ENCODE measurements at regions not wholly inside any gene's neighbourhood (a gene's known extent, or its start where the extent isn't known, plus 50 kb on each side); places are given as distances from the start of the nearest gene placed in this dataset.
"Not testable (repeated sequence)": the region's sequence is repeated elsewhere in the genome, so short reads cannot be mapped to it uniquely, and the experiment has no call there.

GRCh38 chr10:46753763-46754162 lies 157.5 kb upstream of the PTPN20 start:
- not testable (repeated sequence) for H3K27me3 Mint-ChIP-seq (ENCODE audit: low read depth, unreplicated experiment); FAIRE-seq

DNA sequence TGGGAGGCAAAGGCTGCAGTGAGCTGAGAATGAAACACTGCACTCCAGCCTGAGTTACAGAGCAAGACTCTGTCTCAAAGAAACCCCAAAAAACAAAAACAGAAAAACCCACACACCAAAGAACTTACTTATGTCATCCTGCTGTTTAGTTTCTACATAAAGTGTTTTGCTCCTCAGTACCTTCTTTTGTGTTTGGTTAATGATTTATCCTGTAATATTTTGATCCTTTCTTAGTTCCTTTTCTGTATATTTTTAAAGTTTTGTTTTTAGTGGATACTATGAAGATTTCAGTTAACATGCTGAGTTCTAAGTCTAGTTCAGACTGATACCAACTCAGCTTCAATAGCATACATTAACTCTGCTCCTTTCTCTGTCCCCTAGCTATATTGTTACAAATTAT lies 149.8 kb upstream of the PTPN20 start:
- H3K4me3 Mint-ChIP-seq (ENCODE audit: unreplicated experiment); H3K9ac ChIP-seq (ENCODE audit: low read length); H3K36me3 ChIP-seq (ENCODE audit: insufficient read depth, low read length); H3K79me2 ChIP-seq (ENCODE audit: insufficient read depth, low read length); H3K27me3 ChIP-seq (ENCODE audit: insufficient read depth, low read length); H3K9me3 Mint-ChIP-seq (ENCODE audit: unreplicated experiment); H3K4me2 ChIP-seq (ENCODE audit: low read length); H2AFZ ChIP-seq (ENCODE audit: low read depth, low read length); H3K4me1 Mint-ChIP-seq (ENCODE audit: low read depth, unreplicated experiment); H3K4me1 ChIP-seq (ENCODE audit: insufficient read depth, low read length); H3K27ac ChIP-seq (ENCODE audit: low read depth, low read length); FAIRE-seq; H4K20me1 ChIP-seq (ENCODE audit: insufficient read depth, low read length); H3K4me3 ChIP-seq (ENCODE audit: insufficient read depth, low read depth, low read length); H3K36me3 Mint-ChIP-seq (ENCODE audit: low read depth, unreplicated experiment); H3K27ac Mint-ChIP-seq (ENCODE audit: unreplicated experiment); DNase-seq (ENCODE audit: low read depth); H3K9me3 ChIP-seq (ENCODE audit: insufficient read depth, low read depth, low read length); H3K27me3 Mint-ChIP-seq (ENCODE audit: low read depth, unreplicated experiment): not testable (repeated sequence)

More at GRCh38 chr10:46753763-46754162, 157.5 kb upstream of the PTPN20 start:
- not testable (repeated sequence) for H2AFZ ChIP-seq (ENCODE audit: low read depth, low read length); H3K4me3 ChIP-seq (ENCODE audit: insufficient read depth, low read depth, low read length); H3K4me1 Mint-ChIP-seq (ENCODE audit: low read depth, unreplicated experiment); H3K27ac ChIP-seq (ENCODE audit: low read depth, low read length); H3K4me1 ChIP-seq (ENCODE audit: insufficient read depth, low read length); H3K27me3 ChIP-seq (ENCODE audit: insufficient read depth, low read length); H3K9me3 ChIP-seq (ENCODE audit: insufficient read depth, low read depth, low read length); H3K79me2 ChIP-seq (ENCODE audit: insufficient read depth, low read length); H3K4me2 ChIP-seq (ENCODE audit: low read length); H4K20me1 ChIP-seq (ENCODE audit: insufficient read depth, low read length); H3K9ac ChIP-seq (ENCODE audit: low read length); H3K27ac Mint-ChIP-seq (ENCODE audit: unreplicated experiment); H3K36me3 Mint-ChIP-seq (ENCODE audit: low read depth, unreplicated experiment); H3K36me3 ChIP-seq (ENCODE audit: insufficient read depth, low read length); DNase-seq (ENCODE audit: low read depth); H3K4me3 Mint-ChIP-seq (ENCODE audit: unreplicated experiment); H3K9me3 Mint-ChIP-seq (ENCODE audit: unreplicated experiment)

- H3K27ac ChIP-seq (ENCODE audit: low read depth, low read length); H3K9me3 Mint-ChIP-seq (ENCODE audit: unreplicated experiment); H3K27me3 Mint-ChIP-seq (ENCODE audit: low read depth, unreplicated experiment); H3K4me1 Mint-ChIP-seq (ENCODE audit: low read depth, unreplicated experiment); H3K27me3 ChIP-seq (ENCODE audit: insufficient read depth, low read length); H3K9me3 ChIP-seq (ENCODE audit: insufficient read depth, low read depth, low read length); H3K4me3 Mint-ChIP-seq (ENCODE audit: unreplicated experiment); H3K36me3 Mint-ChIP-seq (ENCODE audit: low read depth, unreplicated experiment); H3K4me2 ChIP-seq (ENCODE audit: low read length); H3K4me3 ChIP-seq (ENCODE audit: insufficient read depth, low read depth, low read length); H3K36me3 ChIP-seq (ENCODE audit: insufficient read depth, low read length); DNase-seq (ENCODE audit: low read depth); H2AFZ ChIP-seq (ENCODE audit: low read depth, low read length); H3K27ac Mint-ChIP-seq (ENCODE audit: unreplicated experiment); H3K9ac ChIP-seq (ENCODE audit: low read length); H3K4me1 ChIP-seq (ENCODE audit: insufficient read depth, low read length); H4K20me1 ChIP-seq (ENCODE audit: insufficient read depth, low read length); FAIRE-seq; H3K79me2 ChIP-seq (ENCODE audit: insufficient read depth, low read length): not testable (repeated sequence)
These were observed 142.5 kb upstream of the PTPN20 start for GRCh38 chr10:46768515-46769291.

- H3K9me3 Mint-ChIP-seq (ENCODE audit: unreplicated experiment); DNase-seq (ENCODE audit: low read depth); H3K27ac Mint-ChIP-seq (ENCODE audit: unreplicated experiment); H3K4me3 ChIP-seq (ENCODE audit: insufficient read depth, low read depth, low read length); H3K36me3 Mint-ChIP-seq (ENCODE audit: low read depth, unreplicated experiment); H3K4me1 Mint-ChIP-seq (ENCODE audit: low read depth, unreplicated experiment); H3K9me3 ChIP-seq (ENCODE audit: insufficient read depth, low read depth, low read length); H3K27me3 ChIP-seq (ENCODE audit: insufficient read depth, low read length); H3K27ac ChIP-seq (ENCODE audit: low read depth, low read length); H4K20me1 ChIP-seq (ENCODE audit: insufficient read depth, low read length); H3K27me3 Mint-ChIP-seq (ENCODE audit: low read depth, unreplicated experiment); FAIRE-seq; H3K9ac ChIP-seq (ENCODE audit: low read length); H3K4me2 ChIP-seq (ENCODE audit: low read length); H3K4me3 Mint-ChIP-seq (ENCODE audit: unreplicated experiment); H2AFZ ChIP-seq (ENCODE audit: low read depth, low read length); H3K4me1 ChIP-seq (ENCODE audit: insufficient read depth, low read length); H3K79me2 ChIP-seq (ENCODE audit: insufficient read depth, low read length); H3K36me3 ChIP-seq (ENCODE audit: insufficient read depth, low read length): not testable (repeated sequence)
These were observed 137.9 kb upstream of the PTPN20 start for GRCh38 chr10:46773178-46773896.

GRCh38 chr10:46773897-46774236 lies 137.4 kb upstream of the PTPN20 start:
- H3K36me3 Mint-ChIP-seq (ENCODE audit: low read depth, unreplicated experiment); H3K9me3 ChIP-seq (ENCODE audit: insufficient read depth, low read depth, low read length); H3K36me3 ChIP-seq (ENCODE audit: insufficient read depth, low read length); H3K27ac Mint-ChIP-seq (ENCODE audit: unreplicated experiment); H3K4me2 ChIP-seq (ENCODE audit: low read length); H3K27me3 ChIP-seq (ENCODE audit: insufficient read depth, low read length); H3K4me1 ChIP-seq (ENCODE audit: insufficient read depth, low read length); H3K4me3 Mint-ChIP-seq (ENCODE audit: unreplicated experiment); H3K79me2 ChIP-seq (ENCODE audit: insufficient read depth, low read length); FAIRE-seq; H2AFZ ChIP-seq (ENCODE audit: low read depth, low read length); H4K20me1 ChIP-seq (ENCODE audit: insufficient read depth, low read length); DNase-seq (ENCODE audit: low read depth); H3K27ac ChIP-seq (ENCODE audit: low read depth, low read length); H3K4me3 ChIP-seq (ENCODE audit: insufficient read depth, low read depth, low read length); H3K4me1 Mint-ChIP-seq (ENCODE audit: low read depth, unreplicated experiment); H3K27me3 Mint-ChIP-seq (ENCODE audit: low read depth, unreplicated experiment); H3K9me3 Mint-ChIP-seq (ENCODE audit: unreplicated experiment); H3K9ac ChIP-seq (ENCODE audit: low read length): not testable (repeated sequence)

GRCh38 chr10:46774366-46774765 lies 136.9 kb upstream of the PTPN20 start:
- H3K4me2 ChIP-seq (ENCODE audit: low read length); H3K27ac Mint-ChIP-seq (ENCODE audit: unreplicated experiment); H3K4me1 Mint-ChIP-seq (ENCODE audit: low read depth, unreplicated experiment); H3K9me3 ChIP-seq (ENCODE audit: insufficient read depth, low read depth, low read length); DNase-seq (ENCODE audit: low read depth); H3K27me3 ChIP-seq (ENCODE audit: insufficient read depth, low read length); H3K27ac ChIP-seq (ENCODE audit: low read depth, low read length); H3K79me2 ChIP-seq (ENCODE audit: insufficient read depth, low read length); H3K9ac ChIP-seq (ENCODE audit: low read length); H3K27me3 Mint-ChIP-seq (ENCODE audit: low read depth, unreplicated experiment); H3K36me3 Mint-ChIP-seq (ENCODE audit: low read depth, unreplicated experiment); H3K36me3 ChIP-seq (ENCODE audit: insufficient read depth, low read length); H3K4me1 ChIP-seq (ENCODE audit: insufficient read depth, low read length); H2AFZ ChIP-seq (ENCODE audit: low read depth, low read length); FAIRE-seq; H3K9me3 Mint-ChIP-seq (ENCODE audit: unreplicated experiment); H4K20me1 ChIP-seq (ENCODE audit: insufficient read depth, low read length); H3K4me3 Mint-ChIP-seq (ENCODE audit: unreplicated experiment); H3K4me3 ChIP-seq (ENCODE audit: insufficient read depth, low read depth, low read length): not testable (repeated sequence)

Measured in astrocyte (in vitro differentiated cells and primary cell).